Activated B cell treated with CpG ODN at 0.5 μM for 24 hours (primary cell): ENCODE measurements at regions not wholly inside any gene's neighbourhood (a gene's known extent, or its start where the extent isn't known, plus 50 kb on each side); places are given as distances from the start of the nearest gene placed in this dataset.
"Not testable (repeated sequence)": the region's sequence is repeated elsewhere in the genome, so short reads cannot be mapped to it uniquely, and the experiment has no call there.

Experiments used
- ATAC-seq: fragments of 200-7000 bp; cut with Tn5 transposase; one replicate; pipeline ENCODE4 v1.10.0; 2021; ENCODE audit warnings: low read depth, mild to moderate bottlenecking, moderate library complexity
- CTCF ChIA-PET: fragments of 350-600 bp; sonication (Branson Sonifier 250); formaldehyde crosslinking; loops from one replicate; lab custom pipeline; 2021; ENCODE audit warnings: antibody characterized with exemption; lab: Charles Lee
- POLR2A ChIA-PET: fragments of 350-600 bp; sonication (Branson Sonifier 250); formaldehyde crosslinking; loops from one replicate; lab custom pipeline; 2021; ENCODE audit warnings: antibody characterized with exemption; lab: Charles Lee
- DNase-seq: peaks from one replicate; pipeline ENCODE4 v3.0.0; 2022
- H3K27ac Mint-ChIP-seq: one replicate; pipeline ENCODE4 v1.8.0; 2020; ENCODE audit warnings: mixed read lengths
- H3K27me3 Mint-ChIP-seq: one replicate; pipeline ENCODE4 v1.8.0; 2021; ENCODE audit warnings: mixed read lengths
- H3K36me3 Mint-ChIP-seq: one replicate; pipeline ENCODE4 v1.8.0; 2021; ENCODE audit warnings: low read depth, mixed read lengths
- H3K4me1 Mint-ChIP-seq: one replicate; pipeline ENCODE4 v1.8.0; 2021; ENCODE audit warnings: mixed read lengths
- H3K4me3 Mint-ChIP-seq: one replicate; pipeline ENCODE4 v1.8.0; 2020; ENCODE audit warnings: mild to moderate bottlenecking, mixed read lengths
- H3K9me3 Mint-ChIP-seq: one replicate; pipeline ENCODE4 v1.8.0; 2020; ENCODE audit warnings: mixed read lengths
- CTCF ChIP-seq: fragments of 200-600 bp; IDR thresholded peaks from one replicate; pipeline ENCODE4 v1.8.0; 2022; ENCODE audit warnings: antibody characterized with exemption, mild to moderate bottlenecking
- intact Hi-C: fragments of 100-400 bp; cut with micrococcal nuclease; formaldehyde crosslinking; loops from one replicate; pipeline ENCODE4 v1.15.1; 2024

DNA sequence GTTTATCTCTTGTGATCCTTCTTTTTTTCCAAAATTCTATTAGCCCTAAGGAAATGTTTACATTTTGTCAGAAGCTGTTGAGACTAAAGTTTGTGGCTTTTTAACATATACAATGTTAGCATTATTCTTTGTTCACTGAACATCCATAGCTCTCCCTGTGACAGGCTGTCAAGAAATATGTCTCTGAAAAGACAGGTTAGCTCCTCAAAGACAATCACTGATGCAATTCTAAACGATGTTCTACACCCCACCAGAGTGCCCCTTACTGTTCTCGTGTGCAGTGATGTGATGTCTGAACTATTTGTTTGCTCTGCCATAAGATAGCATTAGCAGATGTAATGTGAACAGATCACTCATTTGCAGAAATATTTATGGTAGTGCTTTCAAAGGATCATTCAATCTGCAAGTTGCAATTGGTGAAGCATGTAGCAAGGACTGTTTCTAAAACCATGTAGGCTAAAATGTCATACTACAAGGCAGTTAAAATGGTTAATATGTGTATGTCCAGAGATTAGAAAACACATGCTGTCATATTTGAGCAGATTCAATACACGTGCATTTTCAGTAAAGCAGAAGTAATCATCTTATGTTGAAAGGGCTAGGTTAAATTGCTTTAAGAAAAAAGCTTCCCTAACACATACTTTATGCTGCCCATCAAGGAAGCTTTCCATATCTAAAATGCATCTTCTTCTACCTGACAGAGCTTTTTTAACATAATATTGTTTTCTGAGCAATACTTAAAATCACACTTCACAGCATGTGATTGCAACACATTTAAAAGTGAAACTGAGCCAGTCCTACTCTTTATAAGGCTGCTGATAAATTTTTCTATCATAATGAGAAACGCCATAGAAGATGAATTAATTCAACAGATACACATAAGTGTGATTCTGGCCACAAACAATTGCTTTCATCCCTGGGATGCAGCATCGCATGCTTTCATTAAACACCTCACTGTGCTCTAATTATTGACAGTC, 285.7 kb upstream of the UBE2E3 start:
- ATAC-seq (no peak), DNase-seq (no peak)
- no peaks in the 10 kb centered on the region for H3K27me3 Mint-ChIP-seq
- intact Hi-C loops: no loop called here
- no peaks in the 10 kb centered on the region for H3K36me3 Mint-ChIP-seq
- TF ChIP-seq CTCF: no peak
- no peaks in the 10 kb centered on the region for H3K4me1 Mint-ChIP-seq
- ChIA-PET CTCF (no interaction called here), POLR2A (no interaction called here)
- H3K27ac Mint-ChIP-seq: no peak overlapping the region
- no peak overlapping the region for H3K4me3 Mint-ChIP-seq
- H3K9me3 Mint-ChIP-seq: no peaks in the 10 kb centered on the region

- no peak for DNase-seq
- no peak overlapping the region for H3K27ac Mint-ChIP-seq
- no peak for TF ChIP-seq CTCF
These were observed 288.1 kb upstream of the UBE2E3 start for GRCh38 chr2:180692322-180692721.

DNA sequence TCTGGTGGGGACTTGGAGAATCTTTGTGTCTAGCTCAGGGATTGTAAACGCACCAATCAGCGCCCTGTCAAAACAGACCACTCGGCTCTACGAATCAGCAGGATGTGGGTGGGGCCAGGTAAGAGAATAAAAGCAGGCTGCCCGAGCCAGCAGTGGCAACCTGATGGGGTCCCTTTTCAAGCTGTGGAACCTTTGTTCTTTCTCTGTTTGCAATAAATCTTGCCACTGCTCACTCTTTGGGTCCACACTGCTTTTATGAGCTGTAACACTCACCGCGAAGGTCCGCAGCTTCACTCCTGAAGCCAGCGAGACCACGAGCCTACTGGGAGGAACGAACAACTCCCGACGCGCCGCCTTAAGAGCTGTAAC, 288.6 kb upstream of the UBE2E3 start:
- H3K27ac Mint-ChIP-seq, intact Hi-C loops, POLR2A ChIA-PET, H3K27me3 Mint-ChIP-seq, ATAC-seq, H3K36me3 Mint-ChIP-seq, CTCF ChIA-PET, H3K4me3 Mint-ChIP-seq, H3K9me3 Mint-ChIP-seq, H3K4me1 Mint-ChIP-seq, DNase-seq: not testable (repeated sequence)

More at GRCh38 chr2:180692322-180692721, 288.1 kb upstream of the UBE2E3 start:
- no peak overlapping the region for H3K4me3 Mint-ChIP-seq
- intact Hi-C loops: no loop called here
- CTCF ChIA-PET: no interaction called here
- H3K4me1 Mint-ChIP-seq: no peaks in the 10 kb centered on the region
- POLR2A ChIA-PET: no interaction called here
- ATAC-seq: no peak
- no peaks in the 10 kb centered on the region for H3K9me3 Mint-ChIP-seq
- no peaks in the 10 kb centered on the region for H3K36me3 Mint-ChIP-seq
- H3K27me3 Mint-ChIP-seq: no peaks in the 10 kb centered on the region

GRCh38 chr2:180691186-180691854, 289.1 kb upstream of the UBE2E3 start:
- CTCF ChIA-PET, H3K4me3 Mint-ChIP-seq, POLR2A ChIA-PET, H3K4me1 Mint-ChIP-seq, DNase-seq, H3K9me3 Mint-ChIP-seq, ATAC-seq, H3K27ac Mint-ChIP-seq, H3K27me3 Mint-ChIP-seq, intact Hi-C loops, H3K36me3 Mint-ChIP-seq: not testable (repeated sequence)

GRCh38 chr2:180690611-180691010, 289.8 kb upstream of the UBE2E3 start:
- ATAC-seq: no peak
- intact Hi-C loops: no loop called here

More at GRCh38 chr2:180690611-180691010, 289.8 kb upstream of the UBE2E3 start:
- no peaks in the 10 kb centered on the region for H3K36me3 Mint-ChIP-seq
- H3K9me3 Mint-ChIP-seq: no peaks in the 10 kb centered on the region
- H3K4me1 Mint-ChIP-seq: no peaks in the 10 kb centered on the region
- DNase-seq: no peak
- no peak for TF ChIP-seq CTCF
- POLR2A ChIA-PET: no interaction called here
- no peak overlapping the region for H3K27ac Mint-ChIP-seq
- H3K27me3 Mint-ChIP-seq: no peaks in the 10 kb centered on the region
- no peak overlapping the region for H3K4me3 Mint-ChIP-seq
- CTCF ChIA-PET: no interaction called here
